Thymus (tissue), 11 donors: ENCODE measurements at regions not wholly inside any gene's neighbourhood (a gene's known extent, or its start where the extent isn't known, plus 50 kb on each side); places are given as distances from the start of the nearest gene placed in this dataset.
"Not testable (repeated sequence)": the region's sequence is repeated elsewhere in the genome, so short reads cannot be mapped to it uniquely, and the experiment has no call there.

ENCODE experiments used
- DNase-seq, 9 donors: peaks; one replicate each; pipeline ENCODE4 v3.0.0-alpha.2; 2013; ENCODE audit warnings: low spot score in 9 of 9, low read depth in 6 of 9, missing footprints in 1 of 9
- H3K27ac ChIP-seq, 2 donors: one replicate each; pipeline ENCODE4 v1.5.1; 2013; ENCODE audit warnings: control low read depth in 1 of 2, low read depth in 1 of 2, low read length in 1 of 2, mild to moderate bottlenecking in 1 of 2, moderate library complexity in 1 of 2
- H3K27me3 ChIP-seq, 2 donors: one replicate each; pipeline ENCODE4 v1.5.1; 2013; ENCODE audit warnings: low read length in 1 of 2; ENCODE audit not compliant: control insufficient read depth in 2 of 2, insufficient read depth in 1 of 2
- H3K36me3 ChIP-seq, 2 donors: one replicate each; pipeline ENCODE4 v1.5.1; 2013; ENCODE audit warnings: low read length in 1 of 2, mild to moderate bottlenecking in 1 of 2, moderate library complexity in 1 of 2; ENCODE audit not compliant: control insufficient read depth in 2 of 2, insufficient read depth in 2 of 2
- H3K4me1 ChIP-seq, 2 donors: one replicate each; pipeline ENCODE4 v1.5.1; 2013; ENCODE audit warnings: low read length in 2 of 2; ENCODE audit not compliant: control insufficient read depth in 2 of 2, insufficient read depth in 2 of 2
- H3K4me3 ChIP-seq, 2 donors: one replicate each; pipeline ENCODE4 v1.5.1; 2013; ENCODE audit warnings: low read length in 2 of 2, control low read depth in 1 of 2, mild to moderate bottlenecking in 1 of 2
- H3K9me3 ChIP-seq, 2 donors: one replicate each; pipeline ENCODE4 v1.5.1; 2013; ENCODE audit warnings: low read length in 1 of 2, mild to moderate bottlenecking in 1 of 2; ENCODE audit not compliant: control insufficient read depth in 2 of 2, insufficient read depth in 1 of 2
- WGBS: extraction: QIAGEN DNeasy Blood & Tissue Kit; methylation state at CpG from one replicate; pipeline ENCODE4 v1.1.7; 2013; 5-methylcytosine and 5-hydroxymethylcytosine counted together
- donor health status: healthy.

DNA sequence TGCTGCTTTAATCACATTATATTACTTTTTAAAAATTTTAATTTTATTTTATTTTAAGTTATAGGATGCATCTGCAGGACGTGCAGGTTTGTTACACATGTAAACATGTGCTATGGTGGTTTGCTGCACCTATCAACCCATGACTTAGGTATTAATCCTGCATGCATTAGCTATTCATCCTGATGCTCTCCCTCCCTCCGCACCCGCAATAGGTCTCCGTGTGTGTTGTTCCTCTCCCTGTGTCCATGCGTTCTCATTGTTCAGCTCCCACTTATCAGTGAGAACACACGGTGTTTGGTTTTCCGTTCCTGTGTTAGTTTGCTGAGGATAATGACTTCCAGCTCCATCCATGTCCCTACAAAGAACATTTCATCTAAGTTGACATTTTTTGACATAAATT lies 283.2 kb downstream of the CYRIA start:
- Histone ChIP-seq H3K4me1 (no peaks in the 10 kb centered on the region), H3K4me3 (no peak overlapping the region)

DNA sequence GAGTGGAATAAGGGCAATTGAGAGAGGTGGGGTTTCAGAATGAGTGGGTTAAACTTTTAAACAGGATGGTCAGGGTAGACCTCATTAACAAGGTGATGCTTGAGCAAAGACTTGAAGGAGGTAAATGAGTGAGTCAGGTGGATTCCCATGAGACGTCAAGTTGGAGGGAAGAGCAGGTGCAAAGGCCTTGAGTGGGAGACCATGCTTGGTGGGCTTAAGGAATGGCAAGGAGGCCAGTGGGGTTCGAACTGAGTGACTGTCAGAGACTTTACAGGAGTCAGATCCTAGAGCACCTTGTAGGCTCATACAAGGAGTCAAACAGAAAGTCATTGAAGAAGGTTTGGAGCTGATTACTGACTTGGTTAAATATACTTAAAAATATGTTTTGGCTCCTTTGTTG lies 284.1 kb downstream of the CYRIA start:
- no peaks in the 10 kb centered on the region for H3K36me3 ChIP-seq
- no peaks in the 10 kb centered on the region for H3K27me3 ChIP-seq
- H3K4me1 ChIP-seq: no peaks in the 10 kb centered on the region

More for the DNA sequence above, 283.2 kb downstream of the CYRIA start:
- WGBS: 95% methylated on average over 7 of the region's 7 CpGs
- no peak for DNase-seq
- Histone ChIP-seq H3K9me3 (no peaks in the 10 kb centered on the region), H3K36me3 (no peaks in the 10 kb centered on the region), H3K27ac (no peak overlapping the region), H3K27me3 (no peaks in the 10 kb centered on the region)

GRCh38 chr2:16379901-16380300 lies 285.7 kb downstream of the CYRIA start:
- H3K9me3 ChIP-seq, H3K27me3 ChIP-seq, DNase-seq, H3K27ac ChIP-seq, H3K36me3 ChIP-seq, H3K4me3 ChIP-seq, H3K4me1 ChIP-seq: not testable (repeated sequence)
- WGBS: 98% methylated on average over 5 of the region's 5 CpGs

More for the DNA sequence above, 284.1 kb downstream of the CYRIA start:
- WGBS: 93% methylated on average over 2 of the region's 2 CpGs
- Histone ChIP-seq H3K4me3 (no peak overlapping the region), H3K9me3 (no peaks in the 10 kb centered on the region), H3K27ac (no peak overlapping the region)
- no peak for DNase-seq

DNA sequence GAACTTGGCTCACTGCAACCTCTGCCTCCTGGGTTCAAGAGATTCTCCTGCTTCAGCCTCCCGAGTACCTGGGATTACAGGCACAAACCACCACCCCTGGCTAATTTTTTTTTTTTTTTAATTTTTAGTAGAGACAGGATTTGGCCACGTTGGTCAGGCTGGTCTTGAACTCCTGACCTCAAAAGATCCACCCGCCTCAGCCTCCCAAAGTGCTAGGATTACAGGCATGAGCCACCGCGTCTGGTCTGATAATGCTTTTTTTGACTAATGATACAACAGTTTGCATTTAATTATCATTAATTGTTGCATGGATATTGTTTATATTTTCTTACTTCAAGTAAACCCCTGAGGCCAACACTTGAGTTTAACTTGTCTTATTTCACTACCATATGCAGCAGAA lies 286.6 kb downstream of the CYRIA start:
- H3K9me3 ChIP-seq, H3K27ac ChIP-seq, H3K4me3 ChIP-seq, H3K36me3 ChIP-seq, H3K27me3 ChIP-seq, DNase-seq, H3K4me1 ChIP-seq: not testable (repeated sequence)
- WGBS: 92% methylated on average over 5 of the region's 5 CpGs

GRCh38 chr2:16378031-16378430 lies 287.6 kb downstream of the CYRIA start:
- DNase-seq: no peak
- no peaks in the 10 kb centered on the region for H3K4me1 ChIP-seq
- no peak overlapping the region for H3K27ac ChIP-seq
- no peak overlapping the region for H3K4me3 ChIP-seq
- H3K27me3 ChIP-seq: no peaks in the 10 kb centered on the region
- no peaks in the 10 kb centered on the region for H3K36me3 ChIP-seq
- H3K9me3 ChIP-seq: no peaks in the 10 kb centered on the region
- WGBS: 96% methylated on average over 2 of the region's 2 CpGs

DNA sequence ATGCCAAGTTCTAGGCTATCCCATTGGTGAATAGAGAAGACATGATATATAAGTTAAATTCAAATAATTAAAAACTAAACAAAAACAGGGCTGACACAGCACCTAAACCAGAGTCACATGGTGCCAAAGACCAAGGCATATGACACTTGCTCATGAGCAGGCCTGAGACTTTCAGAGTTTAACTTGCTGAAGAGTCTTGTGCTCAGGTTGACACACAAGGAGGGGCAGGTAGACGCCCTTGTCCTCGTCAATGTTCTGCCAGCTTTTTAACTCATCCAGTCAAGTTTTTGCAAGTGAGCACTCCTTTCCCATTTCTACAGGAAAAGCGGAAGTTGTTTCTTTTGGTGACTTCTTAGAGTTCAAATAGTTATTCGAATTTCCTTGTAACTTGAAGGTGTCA lies 289.7 kb downstream of the CYRIA start:
- Histone ChIP-seq H3K27ac (no peak overlapping the region), H3K4me1 (no peaks in the 10 kb centered on the region), H3K4me3 (no peak overlapping the region), H3K9me3 (no peaks in the 10 kb centered on the region), H3K27me3 (no peaks in the 10 kb centered on the region), H3K36me3 (no peaks in the 10 kb centered on the region)
- no peak for DNase-seq
- WGBS: 82% methylated on average over 4 of the region's 4 CpGs

GRCh38 chr2:16375351-16375750 lies 290.3 kb downstream of the CYRIA start:
- no peak overlapping the region for H3K4me3 ChIP-seq
- no peak for DNase-seq
- WGBS: over 99% methylated on average over 2 of the region's 2 CpGs

DNA sequence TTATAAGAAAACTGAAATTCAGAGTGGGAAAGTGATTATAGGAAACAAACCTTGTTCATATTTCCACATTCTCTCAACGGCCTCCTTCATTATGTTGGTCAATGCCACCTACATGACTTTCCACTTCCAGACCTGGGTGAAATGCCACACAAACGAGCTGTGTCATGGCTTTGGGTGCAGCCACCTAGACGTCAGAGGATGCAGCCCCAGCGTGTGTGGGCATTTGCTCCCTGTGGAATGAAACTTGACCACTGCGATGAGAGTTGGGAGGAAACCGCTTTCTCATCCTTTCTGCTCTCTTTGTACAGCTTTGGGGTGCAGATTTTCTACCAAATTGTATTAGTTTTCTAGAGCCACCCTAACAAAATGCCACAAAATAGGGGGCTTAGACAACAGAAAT lies 291.0 kb downstream of the CYRIA start:
- Histone ChIP-seq H3K9me3 (no peaks in the 10 kb centered on the region), H3K4me1 (no peaks in the 10 kb centered on the region), H3K27ac (no peak overlapping the region), H3K4me3 (no peak overlapping the region), H3K27me3 (no peaks in the 10 kb centered on the region), H3K36me3 (no peaks in the 10 kb centered on the region)
- 96% methylated on average over 6 of the region's 6 CpGs for WGBS
- no peak for DNase-seq

More at GRCh38 chr2:16375351-16375750, 290.3 kb downstream of the CYRIA start:
- Histone ChIP-seq H3K27ac (no peak overlapping the region), H3K4me1 (no peaks in the 10 kb centered on the region), H3K36me3 (no peaks in the 10 kb centered on the region), H3K27me3 (no peaks in the 10 kb centered on the region), H3K9me3 (no peaks in the 10 kb centered on the region)

DNA sequence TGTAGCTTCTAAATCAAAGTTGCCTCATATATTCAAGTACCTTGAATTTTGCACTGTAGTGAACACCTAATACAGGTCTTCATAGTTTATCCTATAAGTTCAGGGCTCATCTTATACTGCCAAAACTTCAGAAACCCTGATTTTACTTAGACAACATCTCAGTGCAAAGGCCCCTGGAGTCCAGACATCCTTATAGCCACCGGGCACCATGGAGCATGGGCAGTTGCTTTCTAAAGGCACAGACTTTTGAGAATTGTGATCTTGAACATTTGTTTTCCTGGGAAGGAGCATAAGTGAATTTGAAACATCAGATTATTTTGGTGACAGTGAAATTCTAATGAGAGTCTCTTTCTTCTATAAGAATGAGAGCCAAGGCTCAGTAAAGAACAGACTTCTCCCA lies 292.3 kb downstream of the CYRIA start:
- no peak for DNase-seq
- 92% methylated on average over 1 of the region's 1 CpG for WGBS
- no peaks in the 10 kb centered on the region for H3K4me1 ChIP-seq
- H3K27me3 ChIP-seq: no peaks in the 10 kb centered on the region
- no peak overlapping the region for H3K27ac ChIP-seq
- no peaks in the 10 kb centered on the region for H3K9me3 ChIP-seq
- H3K4me3 ChIP-seq: no peak overlapping the region
- H3K36me3 ChIP-seq: no peaks in the 10 kb centered on the region

DNA sequence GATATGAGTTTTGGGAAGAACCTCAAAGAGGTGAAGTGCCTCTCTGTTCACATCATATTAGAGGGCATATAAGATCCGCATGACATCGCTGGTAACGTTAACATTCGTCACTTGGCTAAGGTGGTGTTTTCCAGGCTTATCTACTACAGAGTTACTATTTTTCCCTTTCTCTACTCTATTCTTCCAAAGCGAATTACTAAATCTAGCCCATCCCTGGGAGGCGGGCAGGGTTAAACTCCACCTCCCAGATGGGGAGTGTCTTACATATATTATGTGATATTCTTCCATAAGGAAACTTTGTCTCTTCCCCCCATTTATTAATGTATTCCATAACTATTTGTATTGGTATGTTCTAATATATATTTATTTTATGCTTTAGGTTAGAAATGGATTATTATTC lies 293.9 kb downstream of the CYRIA start:
- no peak for DNase-seq
- H3K9me3 ChIP-seq: no peaks in the 10 kb centered on the region
- 98% methylated on average over 6 of the region's 6 CpGs for WGBS
- H3K4me1 ChIP-seq: no peaks in the 10 kb centered on the region
- H3K36me3 ChIP-seq: no peaks in the 10 kb centered on the region
- no peak overlapping the region for H3K27ac ChIP-seq
- no peak overlapping the region for H3K4me3 ChIP-seq
- no peaks in the 10 kb centered on the region for H3K27me3 ChIP-seq
